HepG2 (cell line): ENCODE measurements at regions not wholly inside any gene's neighbourhood (a gene's known extent, or its start where the extent isn't known, plus 50 kb on each side); places are given as distances from the start of the nearest gene placed in this dataset.

Experiments used
- CEBPG ChIP-seq: IDR thresholded peaks from 2 replicates; pipeline ENCODE4 v1.6.1; 2016
- CENPX ChIP-seq: sonication (generic); formaldehyde crosslinking; IDR thresholded peaks from 2 replicates; pipeline ENCODE4 v1.9.0; 2021; ENCODE audit warnings: mild to moderate bottlenecking, missing genetic modification reagents, moderate library complexity
- CREM ChIP-seq, 2 experiments: sonication (generic) in 1 of 2; formaldehyde crosslinking in 1 of 2; IDR thresholded peaks; 2 replicates each; pipeline versions ENCODE4 v1.4.0 to v1.6.1; 2016 to 2020; ENCODE audit warnings: antibody characterized with exemption in 1 of 2, mild to moderate bottlenecking in 1 of 2, missing genetic modification reagents in 1 of 2
- DR1 ChIP-seq: sonication (generic); formaldehyde crosslinking; IDR thresholded peaks from 2 replicates; pipeline ENCODE4 v1.8.0; 2021; ENCODE audit warnings: mild to moderate bottlenecking, missing genetic modification reagents, inconsistent platforms
- EP300 ChIP-seq, 3 experiments: sonication (generic) in 1 of 3; formaldehyde crosslinking in 1 of 3; IDR thresholded peaks; 2 replicates each; pipeline versions ENCODE4 v1.5.1 to v1.6.1; 2011 to 2020; ENCODE audit warnings: low read depth in 2 of 3, low read length in 2 of 3, borderline replicate concordance in 1 of 3, improper control_type of control experiment in 1 of 3, mild to moderate bottlenecking in 1 of 3, missing genetic modification reagents in 1 of 3, moderate library complexity in 1 of 3
- HMG20A ChIP-seq: IDR thresholded peaks from 2 replicates; pipeline ENCODE4 v1.6.1; 2016; ENCODE audit warnings: borderline replicate concordance
- HNF4G ChIP-seq, 2 experiments: sonication (generic) in 1 of 2; formaldehyde crosslinking in 1 of 2; IDR thresholded peaks; 2 replicates each; pipeline versions ENCODE4 v1.4.0 to v1.6.1; 2011 to 2020; ENCODE audit warnings: borderline replicate concordance in 2 of 2, low read depth in 2 of 2, mild to moderate bottlenecking in 2 of 2, low read length in 1 of 2, missing genetic modification reagents in 1 of 2, moderate library complexity in 1 of 2
- ISL2 ChIP-seq: sonication (generic); formaldehyde crosslinking; IDR thresholded peaks from 2 replicates; pipeline ENCODE4 v1.5.0; 2020; ENCODE audit warnings: missing genetic modification reagents
- NFAT5 ChIP-seq: sonication (generic); formaldehyde crosslinking; IDR thresholded peaks from 2 replicates; pipeline ENCODE4 v1.4.0; 2020; ENCODE audit warnings: missing genetic modification reagents
- ZGPAT ChIP-seq: IDR thresholded peaks from 2 replicates; pipeline ENCODE4 v1.6.1; 2016; ENCODE audit warnings: mild to moderate bottlenecking
- ZNF101 ChIP-seq: sonication (generic); formaldehyde crosslinking; IDR thresholded peaks from 2 replicates; pipeline ENCODE4 v1.4.0; 2020; ENCODE audit warnings: mild to moderate bottlenecking, low read depth, missing genetic modification reagents, borderline replicate concordance
- ZNF556 ChIP-seq: sonication (generic); formaldehyde crosslinking; IDR thresholded peaks from 2 replicates; pipeline ENCODE4 v1.4.0; 2020; ENCODE audit warnings: mild to moderate bottlenecking, missing genetic modification reagents, borderline replicate concordance
- ZNF609 ChIP-seq: sonication (generic); formaldehyde crosslinking; IDR thresholded peaks from 2 replicates; pipeline ENCODE4 v1.4.0; 2020; ENCODE audit warnings: mild to moderate bottlenecking, missing genetic modification reagents, borderline replicate concordance
- ZNF747 ChIP-seq: sonication (generic); formaldehyde crosslinking; IDR thresholded peaks from 2 replicates; pipeline ENCODE4 v1.8.1; 2023; ENCODE audit warnings: missing genetic modification reagents, mild to moderate bottlenecking, borderline replicate concordance
- TF ChIP-seq, protein P1 (sequence below): sonication (generic); formaldehyde crosslinking; IDR thresholded peaks from 2 replicates; pipeline ENCODE4 v1.4.0; 2020; ENCODE audit warnings: missing genetic modification reagents

DNA sequence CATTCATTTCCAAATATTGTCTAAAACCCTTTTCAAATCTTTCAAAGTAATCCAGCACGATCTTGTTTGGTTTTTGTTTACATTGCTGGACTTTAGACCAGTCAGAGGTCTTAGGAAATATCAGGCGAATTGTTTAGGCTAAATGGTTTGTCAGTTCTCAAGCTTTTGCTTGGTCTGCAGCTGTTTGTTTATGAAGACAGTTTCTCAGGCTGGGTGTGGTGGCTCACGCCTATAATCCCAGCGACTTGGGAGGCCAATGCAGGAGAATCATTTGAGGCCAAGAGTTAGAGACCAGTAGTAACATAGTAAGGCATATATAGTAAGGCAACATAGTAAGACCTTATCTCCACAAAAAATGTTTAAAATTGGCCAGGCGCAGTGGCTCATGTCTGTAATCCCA, 77.5 kb downstream of the DNTTIP2 start (continued):
- TF ChIP-seq ZGPAT (CRISPR knock-in tag) = 0 out of 2 replicates have a peak, but pooled peaks have one; percentile 24
- no peak for TF ChIP-seq ZNF747 (CRISPR knock-in tag)
- TF ChIP-seq NFAT5 (CRISPR knock-in tag) = no peak
- TF ChIP-seq, protein P1, sequence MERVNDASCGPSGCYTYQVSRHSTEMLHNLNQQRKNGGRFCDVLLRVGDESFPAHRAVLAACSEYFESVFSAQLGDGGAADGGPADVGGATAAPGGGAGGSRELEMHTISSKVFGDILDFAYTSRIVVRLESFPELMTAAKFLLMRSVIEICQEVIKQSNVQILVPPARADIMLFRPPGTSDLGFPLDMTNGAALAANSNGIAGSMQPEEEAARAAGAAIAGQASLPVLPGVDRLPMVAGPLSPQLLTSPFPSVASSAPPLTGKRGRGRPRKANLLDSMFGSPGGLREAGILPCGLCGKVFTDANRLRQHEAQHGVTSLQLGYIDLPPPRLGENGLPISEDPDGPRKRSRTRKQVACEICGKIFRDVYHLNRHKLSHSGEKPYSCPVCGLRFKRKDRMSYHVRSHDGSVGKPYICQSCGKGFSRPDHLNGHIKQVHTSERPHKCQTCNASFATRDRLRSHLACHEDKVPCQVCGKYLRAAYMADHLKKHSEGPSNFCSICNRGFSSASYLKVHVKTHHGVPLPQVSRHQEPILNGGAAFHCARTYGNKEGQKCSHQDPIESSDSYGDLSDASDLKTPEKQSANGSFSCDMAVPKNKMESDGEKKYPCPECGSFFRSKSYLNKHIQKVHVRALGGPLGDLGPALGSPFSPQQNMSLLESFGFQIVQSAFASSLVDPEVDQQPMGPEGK (CRISPR knock-in tag) = no peak
- peak; percentile 55 for TF ChIP-seq CEBPG (CRISPR knock-in tag)
- no peak for TF ChIP-seq CENPX (CRISPR knock-in tag)
- peak; percentile 74 for TF ChIP-seq HNF4G (IDR thresholded peaks at IDR 0.05; ENCODE audit: borderline replicate concordance, low read depth, low read length)
- TF ChIP-seq HNF4G (CRISPR knock-in tag; IDR thresholded peaks at IDR 0.05; ENCODE audit: borderline replicate concordance, low read depth) = peak; percentile 35; the same call in 1 of the 2 replicates
- TF ChIP-seq ISL2 (CRISPR knock-in tag) = peak; percentile 65; the same call in 1 of the 2 replicates
- TF ChIP-seq DR1 = no peak
- no peak for TF ChIP-seq ZNF556
- peak; percentile 77 for TF ChIP-seq HMG20A
- no peak for TF ChIP-seq ZNF609 (CRISPR knock-in tag)
- TF ChIP-seq EP300 (IDR thresholded peaks at IDR 0.05; ENCODE audit: low read depth in 2 of 2, low read length in 2 of 2) = peak in 1 of 2 experiments; percentile 75; a peak in 2 of 4 replicates
- no peak for TF ChIP-seq EP300 (CRISPR knock-in tag; IDR thresholded peaks at IDR 0.05; ENCODE audit: borderline replicate concordance)
- TF ChIP-seq CREM (IDR thresholded peaks at IDR 0.05) = peak; percentile 35; the same call in 1 of the 2 replicates
- no peak for TF ChIP-seq CREM (CRISPR knock-in tag; IDR thresholded peaks at IDR 0.05)
- no peak for TF ChIP-seq ZNF101 (CRISPR knock-in tag)
